HG03045 (cell line): ENCODE measurements at regions not wholly inside any gene's neighbourhood (a gene's known extent, or its start where the extent isn't known, plus 50 kb on each side); places are given as distances from the start of the nearest gene placed in this dataset.

Source experiments
- ATAC-seq: cut with Tn5 transposase; IDR thresholded peaks from one replicate; pipeline ENCODE4 v1.9.1; 2021; ENCODE audit warnings: mild to moderate bottlenecking, moderate library complexity; ENCODE audit not compliant: unreplicated experiment

DNA sequence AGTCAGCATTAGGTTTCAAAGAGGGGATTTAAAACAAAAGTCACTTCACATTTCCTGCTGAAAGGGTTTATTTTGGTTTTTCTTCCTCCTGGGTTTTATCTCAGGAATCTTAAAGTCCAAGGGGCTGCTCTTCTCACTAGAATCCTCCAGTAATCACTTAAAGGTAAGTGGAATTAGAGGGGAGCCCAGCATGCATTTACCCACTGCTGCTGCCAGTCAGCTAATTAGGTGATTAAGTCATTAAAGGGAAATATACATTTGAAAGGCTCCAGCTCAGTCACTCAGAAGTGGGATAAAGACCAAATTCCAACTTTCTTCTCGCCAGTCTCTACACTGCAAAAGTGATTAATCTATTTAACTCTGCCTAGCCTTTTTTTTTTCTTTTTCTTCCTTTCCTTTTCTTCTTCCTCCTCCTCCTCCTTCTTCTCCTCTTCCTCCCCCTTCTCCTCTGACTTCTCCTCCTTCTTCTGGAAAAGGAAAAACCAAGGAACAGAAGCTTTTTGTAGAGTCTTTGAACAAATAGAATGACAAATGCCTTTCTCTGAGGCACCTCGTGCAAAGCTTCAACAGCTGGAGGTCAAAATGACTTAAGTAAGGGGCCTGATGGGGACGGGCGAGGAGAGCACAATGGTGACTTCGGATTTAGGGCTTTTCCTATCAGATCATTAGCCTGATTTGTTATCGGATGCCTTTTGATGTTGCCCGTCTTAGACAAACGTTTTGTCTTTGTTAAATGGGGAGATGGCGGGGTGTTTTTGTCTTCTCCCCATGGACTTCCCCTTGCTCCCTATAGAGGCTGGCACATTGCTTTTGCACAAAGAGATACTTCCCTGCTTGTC is 617.6 kb downstream of the IRX1 start:
- ATAC-seq = no peak

DNA sequence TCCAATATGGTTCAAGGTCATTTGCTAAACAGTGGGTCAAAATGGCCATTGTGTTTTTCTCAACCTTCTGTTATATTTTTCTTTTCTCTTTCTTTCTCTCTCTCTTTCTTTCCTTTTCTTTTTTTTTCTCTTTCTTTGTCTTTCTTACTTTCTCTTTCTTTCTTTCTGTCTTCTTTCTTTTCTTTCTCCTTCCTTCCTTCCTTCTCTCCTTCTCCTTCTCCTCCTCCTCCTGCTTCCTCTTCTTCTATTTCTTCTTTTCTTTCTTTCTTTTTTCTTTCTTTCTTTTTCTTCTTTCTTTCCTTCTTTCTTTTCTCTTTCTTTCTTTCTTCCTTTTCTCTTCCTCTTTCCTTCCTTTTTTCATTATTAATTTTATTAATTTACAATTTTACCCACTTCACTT is 619.5 kb downstream of the IRX1 start:
- ATAC-seq = no peak

DNA sequence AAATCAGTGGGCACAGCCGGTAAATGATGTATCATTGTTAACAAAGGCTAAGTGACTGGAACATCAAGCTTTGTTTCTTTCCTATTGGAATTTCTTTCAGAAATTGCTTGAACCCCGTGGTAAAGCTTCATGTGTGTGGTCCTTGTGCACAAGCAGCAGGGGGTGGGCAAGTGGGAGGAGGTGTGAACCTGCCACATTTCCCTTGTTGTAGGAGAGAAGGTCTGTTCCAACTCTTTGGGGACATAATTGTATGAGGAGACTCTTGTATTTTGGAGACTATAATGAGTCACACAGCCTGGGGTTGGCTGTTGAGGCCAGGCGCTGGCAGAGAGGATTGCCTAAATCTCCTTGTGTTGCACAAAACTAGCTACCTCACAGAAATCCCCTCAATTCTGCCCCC is 620.5 kb downstream of the IRX1 start:
- ATAC-seq = no peak

DNA sequence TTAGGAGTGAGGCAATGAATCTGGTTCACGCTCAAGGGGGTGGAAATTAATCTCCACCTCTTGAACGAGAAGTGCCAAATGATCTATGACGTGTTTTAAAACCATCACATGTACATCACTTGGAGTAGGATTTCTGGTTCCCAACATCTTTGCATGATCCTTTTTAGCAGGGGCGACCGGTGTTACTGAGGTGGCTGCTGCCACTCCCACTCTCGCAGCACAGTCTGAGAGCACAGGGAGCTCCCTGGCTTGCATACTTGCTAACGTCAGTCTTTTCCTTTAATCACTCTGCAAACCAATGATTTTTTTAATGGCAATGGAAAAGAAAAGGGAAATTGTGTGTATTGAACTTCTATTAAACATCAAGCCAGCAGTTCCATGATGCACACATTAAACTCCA is 624.4 kb downstream of the IRX1 start:
- no peak for ATAC-seq

DNA sequence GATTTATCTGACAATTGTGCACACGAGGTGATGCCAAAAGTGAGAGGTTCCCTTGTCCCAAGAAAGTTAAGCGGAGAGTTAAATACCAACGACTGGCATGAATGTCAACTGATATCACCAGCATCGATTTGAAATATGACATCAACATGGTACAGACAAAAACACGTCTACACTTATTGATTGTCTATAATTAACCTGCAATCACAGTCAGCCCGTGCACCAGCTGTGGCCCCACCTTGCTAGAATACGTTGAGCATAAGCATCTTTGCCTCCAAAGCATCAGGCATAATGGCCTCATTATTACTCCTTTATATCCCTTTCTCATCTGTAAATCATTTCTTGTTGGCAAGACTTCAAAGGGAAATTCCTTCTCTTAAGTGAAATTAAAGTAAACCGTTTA is 625.4 kb downstream of the IRX1 start:
- no peak for ATAC-seq

DNA sequence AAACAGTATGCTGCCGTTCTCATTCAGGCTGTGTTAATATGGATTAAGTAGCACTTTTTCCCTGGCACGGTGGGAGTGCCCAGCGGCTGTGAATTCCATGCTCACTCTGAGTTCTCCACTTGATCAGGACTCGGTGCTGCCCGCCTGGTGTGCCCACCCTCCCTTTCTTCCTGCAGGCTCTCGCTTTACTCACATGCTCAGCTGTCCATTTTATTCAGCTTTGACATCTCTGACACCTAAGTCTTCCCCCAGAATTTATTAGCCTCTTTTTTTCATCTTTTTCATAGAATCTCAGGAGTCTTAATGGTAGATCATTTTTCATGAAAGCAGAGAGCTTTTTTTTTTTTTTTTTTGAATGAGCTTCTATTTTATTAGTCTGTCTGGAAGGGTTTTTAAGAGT is 626.5 kb downstream of the IRX1 start:
- ATAC-seq = no peak

DNA sequence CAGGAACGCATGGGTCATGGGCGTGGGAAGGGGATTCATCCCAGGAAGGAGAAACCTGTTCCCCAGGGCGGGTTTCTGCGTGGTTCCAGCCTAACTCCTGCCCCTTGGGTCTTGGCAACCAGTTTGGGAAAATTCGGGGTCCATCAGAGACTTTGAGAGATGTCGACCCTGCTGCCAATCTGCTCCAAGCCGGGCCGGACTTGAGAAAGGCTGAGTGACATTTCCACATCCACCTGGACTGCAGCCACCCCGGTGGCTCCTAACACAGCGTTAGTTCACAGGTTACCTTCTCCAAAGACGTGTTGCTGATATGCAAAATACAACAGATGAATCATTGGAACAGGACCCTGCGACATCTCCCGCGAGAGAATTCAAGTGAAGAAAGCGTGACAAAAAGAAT is 627.2 kb downstream of the IRX1 start:
- no peak for ATAC-seq

GRCh38 chr5:4225741-4226140 is 630.1 kb downstream of the IRX1 start:
- ATAC-seq = no peak

- ATAC-seq = no peak
These were observed 630.9 kb downstream of the IRX1 start for GRCh38 chr5:4226565-4226964.

GRCh38 chr5:4228708-4229107 is 633.1 kb downstream of the IRX1 start:
- no peak for ATAC-seq

DNA sequence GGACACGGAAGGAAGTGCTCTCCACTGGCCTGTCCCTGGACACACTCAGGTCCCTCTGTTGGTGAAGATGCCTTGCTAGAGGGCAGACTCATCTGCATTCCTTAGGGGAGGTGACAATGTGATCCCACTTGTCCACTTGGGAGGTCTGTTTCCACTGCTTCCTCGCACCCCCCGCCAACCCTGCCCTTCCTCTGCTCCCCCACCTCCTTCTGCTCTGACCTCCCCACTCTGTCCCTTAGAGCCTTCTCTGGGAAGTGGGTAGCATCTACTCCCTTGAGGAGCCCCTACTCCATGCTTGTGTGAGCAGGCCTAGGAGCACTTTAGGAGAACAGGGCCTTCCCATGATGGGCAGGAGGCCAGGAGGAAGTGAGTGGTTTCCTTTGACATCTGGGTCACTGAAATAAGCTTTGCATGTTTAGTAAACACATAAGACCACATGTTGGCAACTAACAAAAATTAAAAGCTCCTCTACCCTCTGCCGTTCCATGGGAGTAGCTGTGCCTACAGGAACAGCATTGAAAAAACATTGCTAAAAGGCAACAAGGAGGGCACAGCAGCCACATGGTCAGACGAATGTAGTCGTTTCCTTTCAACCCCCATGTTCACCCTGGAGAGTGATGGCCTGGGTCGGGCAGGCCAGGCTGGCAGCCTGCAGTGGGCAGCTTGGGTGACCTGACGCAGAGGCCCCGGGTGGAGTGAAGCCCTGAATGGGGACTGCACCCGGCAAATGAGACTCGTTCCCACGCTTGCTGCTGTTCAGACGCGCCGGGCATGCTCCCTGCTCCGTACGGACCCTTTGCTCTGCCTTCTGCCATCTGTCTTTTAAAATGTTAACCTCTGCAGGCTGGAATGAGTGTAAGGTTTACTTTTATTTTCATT is 634.0 kb downstream of the IRX1 start:
- ATAC-seq = no peak

- ATAC-seq = no peak
These were observed 634.8 kb downstream of the IRX1 start for GRCh38 chr5:4230471-4230785.

GRCh38 chr5:4230786-4231641 is 635.4 kb downstream of the IRX1 start:
- ATAC-seq = no peak

GRCh38 chr5:4232084-4232483 is 636.5 kb downstream of the IRX1 start:
- ATAC-seq = no peak

DNA sequence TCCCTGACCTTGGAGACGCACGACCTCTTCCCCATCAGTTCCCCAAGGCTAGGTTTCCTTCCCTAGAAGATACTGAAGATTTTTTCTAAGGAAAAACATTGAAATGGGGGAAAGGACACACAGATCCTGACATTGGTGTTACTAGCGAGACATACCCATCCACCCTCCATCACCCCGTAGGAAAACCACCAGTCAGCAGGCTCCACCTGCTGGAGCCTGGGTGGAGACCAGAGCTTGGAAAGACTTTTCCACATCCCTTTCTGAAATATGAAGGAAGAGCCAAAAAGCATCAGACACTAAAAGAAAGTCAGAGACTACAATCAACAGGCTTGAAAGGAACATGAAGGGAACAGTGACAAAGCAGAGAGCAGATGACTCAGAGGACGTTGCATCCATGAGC is 638.0 kb downstream of the IRX1 start:
- ATAC-seq = no peak

GRCh38 chr5:4243479-4244264 is 648.0 kb downstream of the IRX1 start:
- no peak for ATAC-seq

DNA sequence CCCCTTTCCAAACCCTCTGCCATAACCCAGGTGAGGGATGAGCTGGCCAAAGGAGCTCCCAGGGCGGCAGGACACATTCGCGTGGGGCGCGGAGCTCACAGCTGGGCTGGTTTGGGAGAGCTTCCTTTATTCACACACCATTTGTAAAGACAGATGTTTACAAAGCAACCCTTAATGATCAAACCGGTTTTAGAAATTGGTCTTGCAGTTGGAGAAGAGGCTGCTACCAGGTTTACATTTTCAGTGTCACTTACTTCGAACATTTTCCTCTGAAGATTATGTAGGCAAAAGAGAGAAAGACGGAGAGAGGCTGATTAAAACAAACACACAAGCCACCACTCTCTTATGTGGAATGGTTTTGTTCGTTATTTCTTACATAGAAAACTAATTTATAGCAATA is 648.7 kb downstream of the IRX1 start:
- ATAC-seq = no peak

- no peak for ATAC-seq
These were observed 649.4 kb downstream of the IRX1 start for GRCh38 chr5:4245076-4245475.

DNA sequence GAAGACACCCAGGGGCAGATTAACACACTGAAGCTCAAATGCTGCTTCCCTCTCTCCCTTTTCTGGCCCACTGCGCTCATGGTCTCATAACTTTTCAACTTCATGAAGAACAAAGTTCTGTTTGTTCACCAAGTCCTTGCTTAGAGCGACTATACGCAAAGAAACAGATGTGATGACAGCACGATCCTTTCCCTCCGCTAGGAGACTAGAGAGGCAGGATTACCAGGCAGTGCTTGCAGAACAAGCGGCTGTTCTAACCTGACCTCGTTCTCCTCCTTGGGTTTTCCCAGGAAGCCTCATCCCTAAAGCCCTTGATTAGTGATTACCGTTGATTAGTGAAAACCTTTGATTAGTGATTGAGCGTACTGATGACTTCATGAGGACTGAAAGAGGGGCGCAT is 649.9 kb downstream of the IRX1 start:
- ATAC-seq = no peak

DNA sequence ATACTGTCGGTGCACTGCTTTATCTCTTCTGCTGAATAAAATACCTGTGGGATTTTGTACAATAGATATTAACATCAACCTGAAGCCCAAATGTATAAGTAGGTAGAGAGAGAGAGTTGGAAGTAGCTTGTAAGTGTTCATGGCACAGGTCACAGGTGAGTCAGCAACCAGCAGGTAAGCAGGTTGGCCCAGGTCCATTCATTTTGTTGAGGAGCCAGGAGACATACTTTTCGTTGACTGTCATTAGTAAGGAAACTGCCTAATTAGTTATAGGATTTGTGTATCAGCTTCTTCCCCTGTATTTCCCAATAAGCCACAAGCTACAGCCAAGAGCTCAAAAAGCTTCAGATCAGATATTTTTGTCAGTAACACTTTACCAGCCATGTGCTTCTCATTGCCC is 650.8 kb downstream of the IRX1 start:
- ATAC-seq = no peak

DNA sequence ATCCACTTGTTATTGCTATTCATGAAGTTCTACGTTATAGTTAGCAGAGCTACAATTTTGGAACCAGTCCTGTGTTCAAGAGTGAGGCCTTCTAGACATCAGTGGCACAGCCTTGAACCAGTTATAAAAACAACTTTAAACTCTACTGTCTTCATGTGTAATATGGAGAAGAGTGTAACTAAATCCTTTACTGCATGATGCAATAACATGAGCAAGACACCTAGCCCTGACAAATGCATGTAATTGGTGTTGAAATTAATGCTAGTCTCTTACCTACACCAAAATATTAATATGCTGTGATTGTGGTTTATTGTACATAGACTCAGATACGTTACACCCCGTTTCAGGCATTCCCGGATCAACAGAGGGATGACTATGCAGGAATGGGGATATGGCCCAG is 654.6 kb downstream of the IRX1 start:
- no peak for ATAC-seq
